A673 (cell line): ENCODE measurements at regions not wholly inside any gene's neighbourhood (a gene's known extent, or its start where the extent isn't known, plus 50 kb on each side); places are given as distances from the start of the nearest gene placed in this dataset.

Experiments used
- CTCF ChIP-seq: fragments of 300-800, 200-600 bp; sonication (generic); conservative IDR thresholded peaks from 2 replicates; pipeline ENCODE4 v1.5.1; 2017; ENCODE audit warnings: low read depth, mild to moderate bottlenecking, antibody characterized with exemption, low read length, moderate library complexity, mixed read lengths
- EZH2 ChIP-seq: fragments of 200-600 bp; sonication (generic); IDR thresholded peaks from 2 replicates; pipeline ENCODE4 v1.6.1; 2017; ENCODE audit warnings: borderline replicate concordance, low read depth, mild to moderate bottlenecking, mixed read lengths, antibody characterized with exemption, low read length; ENCODE audit not compliant: poor library complexity, severe bottlenecking

GRCh38 chr9:17863213-17863883 lies 284.5 kb downstream of the SH3GL2 start:
- no peak for TF ChIP-seq EZH2
- TF ChIP-seq CTCF, result no peak
